CD14-positive monocyte (primary cell): ENCODE measurements at regions not wholly inside any gene's neighbourhood (a gene's known extent, or its start where the extent isn't known, plus 50 kb on each side); places are given as distances from the start of the nearest gene placed in this dataset.

Experiments used
- DNase-seq, 3 donors: peaks; one replicate each; pipeline ENCODE4 v3.0.0-alpha.2; 2011 to 2022
- H2AFZ ChIP-seq: 2 replicates; pipeline ENCODE4 v1.6.0; 2012; ENCODE audit warnings: mild to moderate bottlenecking, low read depth, low read length, inconsistent platforms; ENCODE audit not compliant: insufficient read depth, poor library complexity, severe bottlenecking
- H3K27ac ChIP-seq, 2 donors: 1 replicate in 1 of 2; 2 replicates in 1 of 2; pipeline ENCODE4 v1.5.1; 2012 to 2013; ENCODE audit warnings: low read length in 2 of 2, control low read depth in 1 of 2, inconsistent platforms in 1 of 2, low read depth in 1 of 2, mild to moderate bottlenecking in 1 of 2
- H3K27me3 ChIP-seq, 2 donors: one replicate each; pipeline versions ENCODE4 v1.6.0 to v1.6.1; 2011 to 2013; ENCODE audit warnings: low read length in 2 of 2; ENCODE audit not compliant: control insufficient read depth in 2 of 2, insufficient read depth in 2 of 2
- H3K36me3 ChIP-seq, 2 donors: replicated peaks in 1 of 2; 1 replicate in 1 of 2; 2 replicates in 1 of 2; pipeline versions ENCODE4 v1.5.1 to v1.6.1; 2012 to 2013; ENCODE audit warnings: low read length in 2 of 2, control low read depth in 1 of 2, inconsistent platforms in 1 of 2, mild to moderate bottlenecking in 1 of 2; ENCODE audit not compliant: insufficient read depth in 2 of 2, control insufficient read depth in 1 of 2
- H3K4me1 ChIP-seq, 2 donors: 1 replicate in 1 of 2; 2 replicates in 1 of 2; pipeline versions ENCODE4 v1.5.1 to v1.6.1; 2012 to 2013; ENCODE audit warnings: low read length in 2 of 2, control low read depth in 1 of 2, inconsistent platforms in 1 of 2, mild to moderate bottlenecking in 1 of 2, moderate library complexity in 1 of 2; ENCODE audit not compliant: insufficient read depth in 2 of 2, control insufficient read depth in 1 of 2
- H3K4me2 ChIP-seq: replicated peaks from 2 replicates; pipeline ENCODE3; 2012; ENCODE audit warnings: low read length, moderate library complexity, mild to moderate bottlenecking; ENCODE audit not compliant: poor library complexity, severe bottlenecking; ENCODE audit errors: extremely low read depth
- H3K4me3 ChIP-seq, 3 experiments: fragments of 200-600 bp in 1 of 3; sonication (generic) in 1 of 3; replicated peaks in 1 of 3; 1 replicate in 2 of 3; 2 replicates in 1 of 3; pipeline ENCODE4 v1.5.1; 2011 to 2013; ENCODE audit warnings: low read length in 3 of 3, mild to moderate bottlenecking in 3 of 3, control low read depth in 2 of 3, low read depth in 2 of 3, inconsistent platforms in 1 of 3, moderate library complexity in 1 of 3
- H3K79me2 ChIP-seq: 2 replicates; pipeline ENCODE4 v1.6.0; 2012; ENCODE audit warnings: mild to moderate bottlenecking, control low read depth, inconsistent platforms, low read length, moderate library complexity; ENCODE audit not compliant: insufficient read depth
- H3K9ac ChIP-seq: 2 replicates; pipeline ENCODE4 v1.6.0; 2017; ENCODE audit warnings: low read length, mild to moderate bottlenecking; ENCODE audit not compliant: insufficient read depth, poor library complexity, severe bottlenecking
- H3K9me3 ChIP-seq, 2 donors: replicated peaks in 1 of 2; 1 replicate in 1 of 2; 2 replicates in 1 of 2; pipeline versions ENCODE4 v1.5.1 to v1.6.1; 2012 to 2013; ENCODE audit warnings: low read length in 2 of 2, control low read depth in 1 of 2; ENCODE audit not compliant: control insufficient read depth in 1 of 2, insufficient read depth in 1 of 2
- H4K20me1 ChIP-seq: 2 replicates; pipeline ENCODE4 v1.6.0; 2012; ENCODE audit warnings: mild to moderate bottlenecking, low read length, control low read depth, moderate library complexity; ENCODE audit not compliant: insufficient read depth
- H3K27ac Mint-ChIP-seq, 7 donors: one replicate each; pipeline ENCODE4 v1.8.0; 2020; ENCODE audit warnings: mild to moderate bottlenecking in 7 of 7, mixed read lengths in 7 of 7, moderate library complexity in 6 of 7, inconsistent platforms in 2 of 7
- H3K27me3 Mint-ChIP-seq, 3 donors: one replicate each; pipeline ENCODE4 v1.8.0; 2021 to 2022; ENCODE audit warnings: low read depth in 3 of 3, mild to moderate bottlenecking in 3 of 3, mixed read lengths in 3 of 3, moderate library complexity in 3 of 3, inconsistent platforms in 1 of 3
- H3K36me3 Mint-ChIP-seq, 2 donors: one replicate each; pipeline ENCODE4 v1.8.0; 2020; ENCODE audit warnings: mixed read lengths in 2 of 2, inconsistent platforms in 1 of 2, mild to moderate bottlenecking in 1 of 2
- H3K4me1 Mint-ChIP-seq: one replicate; pipeline ENCODE4 v1.8.0; 2020; ENCODE audit warnings: mild to moderate bottlenecking, mixed read lengths
- H3K4me3 Mint-ChIP-seq, 2 donors: one replicate each; pipeline ENCODE4 v1.8.0; 2020; ENCODE audit warnings: mild to moderate bottlenecking in 2 of 2, mixed read lengths in 2 of 2, moderate library complexity in 1 of 2
- H3K9me3 Mint-ChIP-seq, 7 donors: one replicate each; pipeline ENCODE4 v1.8.0; 2020 to 2022; ENCODE audit warnings: mixed read lengths in 7 of 7, mild to moderate bottlenecking in 6 of 7, moderate library complexity in 6 of 7, inconsistent platforms in 2 of 7
- WGBS: methylation state at CpG from one replicate; pipeline ENCODE4 v1.1.5; 2013; ENCODE audit warnings: missing lambda C conversion rate; ENCODE audit not compliant: insufficient coverage; 5-methylcytosine and 5-hydroxymethylcytosine counted together
- intact Hi-C, 2 donors: fragments of 100-400 bp; cut with micrococcal nuclease; formaldehyde crosslinking; loops; one replicate each; pipeline versions ENCODE4 v1.15.0 to v1.15.1; 2023
- TF ChIP-seq, protein P1 (sequence below): fragments of 200-600 bp; IDR thresholded peaks from one replicate; pipeline ENCODE4 v1.8.0; 2022; ENCODE audit warnings: antibody characterized with exemption, mild to moderate bottlenecking

DNA sequence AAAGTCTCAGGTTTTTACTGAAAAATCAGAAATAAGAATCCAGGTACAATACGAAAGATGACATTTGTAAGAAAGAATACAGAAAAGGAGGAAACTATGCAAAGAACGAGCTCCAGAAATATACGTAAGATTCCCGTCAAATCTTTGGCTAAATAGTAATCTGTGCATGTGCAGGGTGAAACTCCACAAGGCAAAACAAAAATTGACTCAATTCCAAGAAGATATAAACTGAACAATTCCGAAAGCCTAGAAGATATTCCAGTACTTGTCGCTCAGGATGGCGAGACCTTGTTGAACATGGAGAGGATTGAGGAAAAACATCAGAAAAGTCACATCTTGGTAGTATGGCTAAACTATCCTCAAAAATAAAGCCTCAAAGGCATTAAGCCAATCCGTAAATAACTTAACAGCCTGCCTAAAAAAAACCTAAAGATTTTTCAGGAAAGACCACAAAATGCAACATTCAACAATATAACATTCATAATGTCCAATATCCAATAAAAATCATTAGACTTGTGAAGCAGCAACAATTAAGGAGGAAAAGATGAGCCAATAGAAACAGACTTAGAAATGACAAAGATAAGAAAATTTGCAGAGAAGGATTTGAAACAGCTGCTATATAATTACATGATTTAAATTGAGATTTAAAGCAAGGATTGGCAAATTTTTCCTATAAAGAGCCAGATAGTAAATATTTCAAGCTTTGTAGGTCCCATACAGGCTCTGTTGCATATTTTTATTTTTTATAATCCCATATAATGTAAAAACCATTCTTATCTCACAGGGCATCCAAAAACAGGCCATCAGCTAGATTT lies 166.4 kb upstream of the UBASH3B start:
- 100% methylated on average over 1 of the region's 8 CpGs for WGBS
- intact Hi-C loops = no loop called here
- H3K4me3 Mint-ChIP-seq = no peak overlapping the region
- Histone ChIP-seq H3K4me1 (peaks cover 7 to 11% of the 10 kb centered on the region in 2 donors), H3K4me3 (no peak overlapping the region), H3K9me3 (no peaks in the 10 kb centered on the region), H3K79me2 (no peaks in the 10 kb centered on the region), H3K4me2 (no peak overlapping the region), H3K36me3 (no peaks in the 10 kb centered on the region), H3K27ac (no peak overlapping the region), H3K9ac (no peak overlapping the region), H2AFZ (no peak overlapping the region), H3K27me3 (no peaks in the 10 kb centered on the region), H4K20me1 (no peaks in the 10 kb centered on the region)
- H3K4me1 Mint-ChIP-seq = peaks cover 10% of the 10 kb centered on the region
- TF ChIP-seq, protein P1, sequence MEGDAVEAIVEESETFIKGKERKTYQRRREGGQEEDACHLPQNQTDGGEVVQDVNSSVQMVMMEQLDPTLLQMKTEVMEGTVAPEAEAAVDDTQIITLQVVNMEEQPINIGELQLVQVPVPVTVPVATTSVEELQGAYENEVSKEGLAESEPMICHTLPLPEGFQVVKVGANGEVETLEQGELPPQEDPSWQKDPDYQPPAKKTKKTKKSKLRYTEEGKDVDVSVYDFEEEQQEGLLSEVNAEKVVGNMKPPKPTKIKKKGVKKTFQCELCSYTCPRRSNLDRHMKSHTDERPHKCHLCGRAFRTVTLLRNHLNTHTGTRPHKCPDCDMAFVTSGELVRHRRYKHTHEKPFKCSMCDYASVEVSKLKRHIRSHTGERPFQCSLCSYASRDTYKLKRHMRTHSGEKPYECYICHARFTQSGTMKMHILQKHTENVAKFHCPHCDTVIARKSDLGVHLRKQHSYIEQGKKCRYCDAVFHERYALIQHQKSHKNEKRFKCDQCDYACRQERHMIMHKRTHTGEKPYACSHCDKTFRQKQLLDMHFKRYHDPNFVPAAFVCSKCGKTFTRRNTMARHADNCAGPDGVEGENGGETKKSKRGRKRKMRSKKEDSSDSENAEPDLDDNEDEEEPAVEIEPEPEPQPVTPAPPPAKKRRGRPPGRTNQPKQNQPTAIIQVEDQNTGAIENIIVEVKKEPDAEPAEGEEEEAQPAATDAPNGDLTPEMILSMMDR = no peak
- peaks cover 0 to 9% (median 5%) of the 10 kb centered on the region in 7 donors for H3K9me3 Mint-ChIP-seq
- H3K27me3 Mint-ChIP-seq = peaks cover 0 to 5% (median 0%) of the 10 kb centered on the region in 3 donors
- DNase-seq = no peak
- no peaks in the 10 kb centered on the region for H3K36me3 Mint-ChIP-seq
- no peak overlapping the region for H3K27ac Mint-ChIP-seq

GRCh38 chr11:122487669-122488068 lies 167.9 kb upstream of the UBASH3B start:
- no peak overlapping the region for H3K27ac Mint-ChIP-seq
- no peak overlapping the region for H3K4me2 ChIP-seq
- no peak overlapping the region for H3K9ac ChIP-seq
- intact Hi-C loops = no loop called here
- H4K20me1 ChIP-seq = no peaks in the 10 kb centered on the region
- peaks cover 9 to 20% (median 12%) of the 10 kb centered on the region in 7 donors for H3K9me3 Mint-ChIP-seq
- no CpG with 5 or more reads among the region's 3 CpGs for WGBS
- TF ChIP-seq, protein P1 = no peak
- H3K27me3 ChIP-seq = no peaks in the 10 kb centered on the region
- peaks cover 0 to 5% (median 0%) of the 10 kb centered on the region in 3 donors for H3K27me3 Mint-ChIP-seq
- DNase-seq = no peak
- no peak overlapping the region for H3K4me3 Mint-ChIP-seq
- H3K4me3 ChIP-seq = no peak overlapping the region
- no peak overlapping the region for H2AFZ ChIP-seq
- no peaks in the 10 kb centered on the region for H3K36me3 Mint-ChIP-seq
- no peaks in the 10 kb centered on the region for H3K79me2 ChIP-seq
- no peaks in the 10 kb centered on the region for H3K36me3 ChIP-seq
- H3K9me3 ChIP-seq = peaks cover 0 to 9% of the 10 kb centered on the region in 2 donors
- H3K27ac ChIP-seq = no peak overlapping the region
- peaks cover 7 to 11% of the 10 kb centered on the region in 2 donors for H3K4me1 ChIP-seq
- peaks cover 10% of the 10 kb centered on the region for H3K4me1 Mint-ChIP-seq
